MCF 10A (cell line): ENCODE measurements at regions not wholly inside any gene's neighbourhood (a gene's known extent, or its start where the extent isn't known, plus 50 kb on each side); places are given as distances from the start of the nearest gene placed in this dataset.
"Not testable (repeated sequence)": the region's sequence is repeated elsewhere in the genome, so short reads cannot be mapped to it uniquely, and the experiment has no call there.

Experiments
- BruUV-seq: library from RNA; stranded (reverse); fragments of 400-500 nt; replicated peaks from 2 replicates; lab custom pipeline; 2021; lab: Mats Ljungman, UMichigan
- CTCF ChIA-PET: fragments of 300-600 bp; sonication (Branson Sonifier 250); formaldehyde crosslinking; extraction: SDS; loops from one replicate; lab custom pipeline; 2021; ENCODE audit warnings: antibody characterized with exemption, inconsistent platforms; lab: Yijun Ruan, JAX
- POLR2A ChIA-PET: fragments of 300-600, 350-650 bp; sonication (Branson Sonifier 250); formaldehyde crosslinking; extraction: SDS; loops from one replicate; lab custom pipeline; 2020; ENCODE audit warnings: antibody characterized with exemption, inconsistent platforms; lab: Yijun Ruan, JAX
- DNase-seq: peaks from one replicate; pipeline ENCODE4 v3.0.0-alpha.2; 2018; ENCODE audit not compliant: unreplicated experiment
- H3K27ac Mint-ChIP-seq: one replicate; pipeline ENCODE4 v1.8.0; 2022; ENCODE audit warnings: mild to moderate bottlenecking, low read depth, mixed read lengths; ENCODE audit not compliant: unreplicated experiment
- H3K27me3 Mint-ChIP-seq: one replicate; pipeline ENCODE4 v1.8.0; 2022; ENCODE audit warnings: mixed read lengths; ENCODE audit not compliant: insufficient read depth, unreplicated experiment
- H3K36me3 Mint-ChIP-seq: one replicate; pipeline ENCODE4 v1.8.0; 2022; ENCODE audit warnings: mild to moderate bottlenecking, moderate library complexity, mixed read lengths; ENCODE audit not compliant: insufficient read depth, unreplicated experiment
- H3K4me1 Mint-ChIP-seq: one replicate; pipeline ENCODE4 v1.8.0; 2022; ENCODE audit warnings: mixed read lengths; ENCODE audit not compliant: insufficient read depth, unreplicated experiment
- H3K4me3 Mint-ChIP-seq: one replicate; pipeline ENCODE4 v1.8.0; 2022; ENCODE audit warnings: mild to moderate bottlenecking, moderate library complexity, mixed read lengths; ENCODE audit not compliant: unreplicated experiment
- H3K9me3 Mint-ChIP-seq: one replicate; pipeline ENCODE4 v1.8.0; 2022; ENCODE audit warnings: mixed read lengths; ENCODE audit not compliant: unreplicated experiment
- CTCF ChIP-seq: fragments of 200-600 bp; IDR thresholded peaks from one replicate; pipeline ENCODE4 v1.8.0; 2022; ENCODE audit warnings: antibody characterized with exemption, mild to moderate bottlenecking; ENCODE audit not compliant: unreplicated experiment
- intact Hi-C: fragments of 100-400 bp; cut with micrococcal nuclease; formaldehyde crosslinking; loops from 2 replicates; pipeline ENCODE4 v1.14.1; 2022

GRCh38 chr14:105765893-105766614 lies 239.7 kb downstream of the TMEM121 start:
- no TSS peak for BruUV-seq

GRCh38 chr14:105767315-105767714 lies 240.9 kb downstream of the TMEM121 start:
- no peak overlapping the region for H3K4me3 Mint-ChIP-seq
- BruUV-seq = no TSS peak
- H3K4me1 Mint-ChIP-seq = no peaks in the 10 kb centered on the region
- no peaks in the 10 kb centered on the region for H3K27me3 Mint-ChIP-seq
- H3K9me3 Mint-ChIP-seq = no peaks in the 10 kb centered on the region
- peaks cover 6% of the 10 kb centered on the region for H3K36me3 Mint-ChIP-seq
- no peak overlapping the region for H3K27ac Mint-ChIP-seq
- POLR2A ChIA-PET = no interaction called here
- CTCF ChIA-PET = no interaction called here
- DNase-seq = no peak
- no peak for TF ChIP-seq CTCF
- intact Hi-C loops = loop anchor here (10.0 kb wide), 1 partner anchor 153 kb away; no protein-coding TSS in a partner anchor

More at GRCh38 chr14:105765893-105766614, 239.7 kb downstream of the TMEM121 start:
- H3K36me3 Mint-ChIP-seq = peaks cover 6% of the 10 kb centered on the region
- ChIA-PET POLR2A (no interaction called here), CTCF (no interaction called here)
- no peak overlapping the region for H3K27ac Mint-ChIP-seq
- no peak for DNase-seq
- no peaks in the 10 kb centered on the region for H3K4me1 Mint-ChIP-seq
- no peaks in the 10 kb centered on the region for H3K27me3 Mint-ChIP-seq
- H3K4me3 Mint-ChIP-seq = no peak overlapping the region
- H3K9me3 Mint-ChIP-seq = peaks cover 8% of the 10 kb centered on the region
- intact Hi-C loops = loop anchor here (10.0 kb wide), 1 partner anchor 151 kb away; no protein-coding TSS in a partner anchor
- no peak for TF ChIP-seq CTCF

GRCh38 chr14:105768039-105768438 lies 241.7 kb downstream of the TMEM121 start:
- POLR2A ChIA-PET, CTCF ChIA-PET, H3K9me3 Mint-ChIP-seq, H3K27me3 Mint-ChIP-seq, H3K4me3 Mint-ChIP-seq, H3K4me1 Mint-ChIP-seq, DNase-seq, BruUV-seq, H3K36me3 Mint-ChIP-seq, H3K27ac Mint-ChIP-seq: not testable (repeated sequence)
- intact Hi-C loops = loop anchor here (10.0 kb wide), 1 partner anchor 153 kb away; no protein-coding TSS in a partner anchor

- BruUV-seq, H3K36me3 Mint-ChIP-seq, H3K27ac Mint-ChIP-seq, H3K27me3 Mint-ChIP-seq, H3K4me3 Mint-ChIP-seq, CTCF ChIA-PET, DNase-seq, H3K9me3 Mint-ChIP-seq, POLR2A ChIA-PET, H3K4me1 Mint-ChIP-seq: not testable (repeated sequence)
- intact Hi-C loops = loop anchor here (10.0 kb wide), 1 partner anchor 154 kb away; no protein-coding TSS in a partner anchor
Measured at GRCh38 chr14:105769061-105769730, 242.8 kb downstream of the TMEM121 start.

- intact Hi-C loops, CTCF ChIA-PET, H3K4me3 Mint-ChIP-seq, BruUV-seq, H3K4me1 Mint-ChIP-seq, H3K27me3 Mint-ChIP-seq, POLR2A ChIA-PET, H3K27ac Mint-ChIP-seq, H3K36me3 Mint-ChIP-seq, DNase-seq: not testable (repeated sequence)
- H3K9me3 Mint-ChIP-seq = peaks cover 13% of the 10 kb centered on the region
Measured at GRCh38 chr14:105770619-105771216, 244.3 kb downstream of the TMEM121 start.

- H3K27me3 Mint-ChIP-seq, DNase-seq, POLR2A ChIA-PET, H3K4me1 Mint-ChIP-seq, CTCF ChIA-PET, H3K27ac Mint-ChIP-seq, BruUV-seq, intact Hi-C loops, H3K36me3 Mint-ChIP-seq, H3K4me3 Mint-ChIP-seq: not testable (repeated sequence)
- peaks cover 16% of the 10 kb centered on the region for H3K9me3 Mint-ChIP-seq
Measured at GRCh38 chr14:105771261-105772226, 245.2 kb downstream of the TMEM121 start.
